Stimulated activated CD4-positive, alpha-beta T cell treated with anti-CD3 and anti-CD28 coated beads, Interleukin-4, amount 100 ng/mL, for 1 hour (primary cell): ENCODE measurements at regions not wholly inside any gene's neighbourhood (a gene's known extent, or its start where the extent isn't known, plus 50 kb on each side); places are given as distances from the start of the nearest gene placed in this dataset.
"Not testable (repeated sequence)": the region's sequence is repeated elsewhere in the genome, so short reads cannot be mapped to it uniquely, and the experiment has no call there.

Experiments used
- DNase-seq: peaks from one replicate; pipeline ENCODE4 v3.0.0-alpha.2; 2020

- DNase-seq: no peak
Observed at GRCh38 chr14:104230946-104231345, 92.6 kb downstream of the KIF26A start.

GRCh38 chr14:104232070-104232484 lies 93.7 kb downstream of the KIF26A start:
- DNase-seq: no peak

GRCh38 chr14:104234007-104234786 lies 95.8 kb downstream of the KIF26A start:
- DNase-seq: not testable (repeated sequence)

GRCh38 chr14:104235686-104236085 lies 97.3 kb downstream of the KIF26A start:
- DNase-seq: no peak

GRCh38 chr14:104237651-104238423 lies 99.5 kb downstream of the KIF26A start:
- no peak for DNase-seq

GRCh38 chr14:104238424-104239184 lies 100.2 kb downstream of the KIF26A start:
- no peak for DNase-seq

GRCh38 chr14:104239185-104239775 lies 100.9 kb downstream of the KIF26A start:
- DNase-seq: no peak

- DNase-seq: no peak
Observed at GRCh38 chr14:104239861-104240301, 101.5 kb downstream of the KIF26A start.

- no peak for DNase-seq
Observed at GRCh38 chr14:104240434-104241157, 102.2 kb downstream of the KIF26A start.

- DNase-seq: no peak
Observed at GRCh38 chr14:104243200-104243599, 104.8 kb downstream of the KIF26A start.

GRCh38 chr14:104244221-104245011 lies 106.0 kb downstream of the KIF26A start:
- no peak for DNase-seq

GRCh38 chr14:104245075-104245474 lies 106.7 kb downstream of the KIF26A start:
- no peak for DNase-seq

- no peak for DNase-seq
Observed at GRCh38 chr14:104245723-104246122, 107.3 kb downstream of the KIF26A start.

- no peak for DNase-seq
Observed at GRCh38 chr14:104246401-104247335, 108.3 kb downstream of the KIF26A start.

- DNase-seq: no peak
Observed at GRCh38 chr14:104247336-104248202, 109.2 kb downstream of the KIF26A start.

GRCh38 chr14:104248203-104249055 lies 110.0 kb downstream of the KIF26A start:
- DNase-seq: no peak

- DNase-seq: no peak
Observed at GRCh38 chr14:104249089-104249488, 110.7 kb downstream of the KIF26A start.

- DNase-seq: no peak
Observed at GRCh38 chr14:104249706-104250105, 111.3 kb downstream of the KIF26A start.
